HEK293T (cell line): ENCODE measurements at regions not wholly inside any gene's neighbourhood (a gene's known extent, or its start where the extent isn't known, plus 50 kb on each side); places are given as distances from the start of the nearest gene placed in this dataset.

Experiments
- CTCF ChIA-PET: fragments of 350-600 bp; formaldehyde crosslinking; extraction: SDS; loops from one replicate; lab custom pipeline; 2021; ENCODE audit warnings: antibody characterized with exemption, inconsistent platforms; lab: Yijun Ruan, JAX
- POLR2A ChIA-PET: fragments of 350-600 bp; formaldehyde crosslinking; extraction: SDS; loops from one replicate; lab custom pipeline; 2020; ENCODE audit warnings: antibody characterized with exemption, inconsistent platforms; lab: Yijun Ruan, JAX
- DNase-seq: peaks from one replicate; pipeline ENCODE4 v3.0.0; 2012; ENCODE audit warnings: mixed read lengths; ENCODE audit errors: extremely low spot score
- ARNT ChIP-seq: fragments of 450-650 bp; IDR thresholded peaks from 2 replicates; pipeline ENCODE4 v1.6.1; 2017; ENCODE audit warnings: mild to moderate bottlenecking
- BHLHE40 ChIP-seq: fragments of 450-650 bp; IDR thresholded peaks from 2 replicates; pipeline ENCODE4 v1.6.1; 2016; ENCODE audit warnings: mild to moderate bottlenecking, moderate library complexity, borderline replicate concordance
- CTBP1 ChIP-seq: fragments of 450-650 bp; IDR thresholded peaks from 2 replicates; pipeline ENCODE4 v1.6.1; 2016; ENCODE audit warnings: borderline replicate concordance
- ELF4 ChIP-seq: fragments of 450-650 bp; IDR thresholded peaks from 2 replicates; pipeline ENCODE4 v1.6.1; 2017; ENCODE audit warnings: antibody characterized with exemption
- FOXA1 ChIP-seq: fragments of 450-650 bp; IDR thresholded peaks from 2 replicates; pipeline ENCODE4 v1.6.1; 2016; ENCODE audit warnings: mild to moderate bottlenecking
- FOXK2 ChIP-seq: fragments of 450-650 bp; IDR thresholded peaks from 2 replicates; pipeline ENCODE4 v1.6.1; 2016; ENCODE audit warnings: mild to moderate bottlenecking
- FOXM1 ChIP-seq: fragments of 450-650 bp; IDR thresholded peaks from 2 replicates; pipeline ENCODE4 v1.6.1; 2017; ENCODE audit warnings: mild to moderate bottlenecking, borderline replicate concordance
- HDGF ChIP-seq: fragments of 450-650 bp; IDR thresholded peaks from 2 replicates; pipeline ENCODE4 v1.6.1; 2017; ENCODE audit warnings: antibody characterized with exemption, borderline replicate concordance
- L3MBTL2 ChIP-seq: fragments of 450-650 bp; conservative IDR thresholded peaks from 2 replicates; pipeline ENCODE4 v1.6.1; 2016; ENCODE audit warnings: mild to moderate bottlenecking
- LEF1 ChIP-seq: fragments of 450-650 bp; IDR thresholded peaks from 2 replicates; pipeline ENCODE4 v1.6.1; 2017; ENCODE audit warnings: mild to moderate bottlenecking, borderline replicate concordance
- NFRKB ChIP-seq: fragments of 450-650 bp; IDR thresholded peaks from 2 replicates; pipeline ENCODE4 v1.6.1; 2016; ENCODE audit warnings: mild to moderate bottlenecking, moderate library complexity
- PKNOX1 ChIP-seq: fragments of 450-650 bp; IDR thresholded peaks from 2 replicates; pipeline ENCODE4 v1.6.1; 2016
- SP1 ChIP-seq: fragments of 450-650 bp; IDR thresholded peaks from 2 replicates; pipeline ENCODE4 v1.6.1; 2017
- SUZ12 ChIP-seq: fragments of 450-650 bp; IDR thresholded peaks from 2 replicates; pipeline ENCODE4 v1.6.1; 2016; ENCODE audit warnings: mild to moderate bottlenecking
- TARDBP ChIP-seq: fragments of 450-650 bp; IDR thresholded peaks from 2 replicates; pipeline ENCODE4 v1.6.1; 2016
- ZNF384 ChIP-seq: fragments of 450-650 bp; IDR thresholded peaks from 2 replicates; pipeline ENCODE4 v1.6.1; 2016

- POLR2A ChIA-PET: no interaction called here
- CTCF ChIA-PET: no interaction called here
- TF ChIP-seq L3MBTL2: no peak
- no peak for DNase-seq
Observed at GRCh38 chr5:8949908-8950307, 596.0 kb downstream of the SEMA5A start.

DNA sequence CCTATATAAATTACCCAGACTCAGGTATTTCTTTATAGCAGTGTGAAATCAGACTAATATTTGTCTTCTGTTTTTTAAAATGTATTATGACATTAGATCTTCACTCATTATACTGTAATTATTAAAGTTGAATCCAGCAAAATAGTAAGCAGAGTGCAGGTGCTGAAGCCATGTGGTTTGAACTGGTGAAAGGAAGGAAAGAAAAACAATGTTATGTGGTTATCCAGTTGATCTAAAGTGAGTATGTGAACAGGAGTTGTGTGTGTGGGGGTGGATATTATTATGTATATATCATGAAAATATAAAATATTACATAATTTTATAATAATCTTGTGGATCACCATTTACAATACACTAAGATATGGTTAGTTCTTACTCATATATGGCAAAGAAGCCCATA lies 593.7 kb downstream of the SEMA5A start:
- DNase-seq: no peak
- ChIA-PET CTCF (no interaction called here), POLR2A (no interaction called here)
- TF ChIP-seq HDGF (no peak), FOXK2 (no peak), ARNT (no peak), TARDBP (no peak), PKNOX1 (no peak), NFRKB (no peak), ZNF384 (no peak), FOXA1 (no peak), CTBP1 (no peak), FOXM1 (no peak)

DNA sequence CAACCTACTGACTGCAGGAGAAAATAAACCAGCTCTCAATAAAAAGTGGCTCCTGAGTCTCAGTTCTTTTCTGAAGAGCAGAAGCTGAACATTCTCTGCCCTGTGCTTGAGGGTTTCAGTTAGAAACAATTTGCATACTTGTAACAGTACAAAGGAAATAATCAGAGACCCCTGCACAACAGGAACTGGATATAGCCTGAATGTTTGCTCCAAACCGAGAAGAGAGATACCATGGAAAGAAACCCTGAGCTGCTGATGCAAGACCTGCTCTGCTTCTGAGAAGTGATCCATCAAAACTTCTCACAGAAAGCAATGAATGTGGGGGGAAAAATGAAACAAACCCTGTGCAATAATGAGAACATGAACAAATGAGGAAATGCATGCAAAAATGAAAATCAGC lies 592.9 kb downstream of the SEMA5A start:
- no peak for DNase-seq
- ChIA-PET CTCF (no interaction called here), POLR2A (no interaction called here)
- no peak for TF ChIP-seq FOXA1
- TF ChIP-seq SUZ12: no peak
- TF ChIP-seq FOXM1: no peak
- TF ChIP-seq SP1: no peak
- TF ChIP-seq L3MBTL2: no peak
- no peak for TF ChIP-seq HDGF
- no peak for TF ChIP-seq BHLHE40
- no peak for TF ChIP-seq ELF4
- no peak for TF ChIP-seq PKNOX1

DNA sequence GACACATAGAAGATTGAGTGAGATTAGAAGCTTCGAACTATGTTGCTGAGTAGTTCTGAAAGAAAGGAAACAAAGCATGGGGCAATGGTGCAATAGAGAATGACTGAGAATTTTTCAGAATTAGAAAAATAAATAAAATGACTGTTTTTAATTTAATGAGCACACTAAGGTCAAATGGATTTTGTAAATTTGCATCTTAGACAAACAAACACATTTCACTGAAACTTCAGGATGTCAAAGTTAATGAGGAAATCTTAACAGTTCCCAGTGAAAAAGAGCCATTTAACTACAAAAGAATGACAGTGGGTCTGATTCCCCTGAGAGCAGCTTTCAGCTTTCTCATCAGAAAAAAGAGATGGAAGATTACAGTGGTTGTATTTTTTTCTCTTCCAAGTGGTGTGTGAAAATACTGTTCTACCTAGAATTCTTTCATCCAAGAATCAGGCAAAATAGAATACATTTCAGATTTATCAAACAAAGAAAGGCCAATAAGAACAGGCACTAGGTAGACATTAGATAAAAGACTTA lies 591.9 kb downstream of the SEMA5A start:
- no peak for TF ChIP-seq FOXA1
- no peak for TF ChIP-seq FOXM1
- no peak for TF ChIP-seq BHLHE40
- TF ChIP-seq CTBP1: no peak
- no peak for TF ChIP-seq SUZ12
- no peak for TF ChIP-seq TARDBP
- no peak for TF ChIP-seq FOXK2
- TF ChIP-seq ZNF384: no peak
- no peak for TF ChIP-seq LEF1
- TF ChIP-seq ELF4: no peak
- TF ChIP-seq HDGF: no peak
- no peak for TF ChIP-seq SP1
- TF ChIP-seq L3MBTL2: no peak
- no peak for TF ChIP-seq PKNOX1
- POLR2A ChIA-PET: no interaction called here
- CTCF ChIA-PET: no interaction called here
- no peak for DNase-seq

GRCh38 chr5:8954801-8955200 lies 591.1 kb downstream of the SEMA5A start:
- ChIA-PET CTCF (no interaction called here), POLR2A (no interaction called here)
- no peak for TF ChIP-seq TARDBP
- TF ChIP-seq CTBP1: no peak
- TF ChIP-seq FOXM1: no peak
- TF ChIP-seq PKNOX1: no peak
- TF ChIP-seq LEF1: no peak
- no peak for TF ChIP-seq L3MBTL2
- no peak for TF ChIP-seq ARNT
- TF ChIP-seq HDGF: no peak
- no peak for TF ChIP-seq FOXA1
- TF ChIP-seq ELF4: no peak
- TF ChIP-seq NFRKB: no peak
- TF ChIP-seq SUZ12: no peak
- no peak for TF ChIP-seq BHLHE40
- no peak for TF ChIP-seq ZNF384
- no peak for TF ChIP-seq SP1
- DNase-seq: no peak

DNA sequence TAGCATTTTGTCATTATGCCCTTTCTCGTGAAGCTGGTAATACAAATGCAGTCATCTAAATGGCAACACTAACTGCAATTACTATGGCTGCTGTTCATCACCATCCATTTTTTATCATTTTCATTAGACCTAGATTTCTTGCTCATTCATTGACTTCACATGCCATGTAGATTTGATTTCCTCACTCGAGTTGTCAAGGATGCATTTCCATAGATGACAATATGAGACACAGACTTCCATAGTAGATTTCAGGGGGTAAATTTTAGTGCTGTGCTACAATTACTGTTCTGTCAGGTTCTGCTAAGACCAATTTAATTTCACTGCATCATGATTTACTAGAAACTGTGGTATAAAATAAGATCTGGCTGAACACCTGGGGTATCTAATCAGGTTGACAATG lies 589.2 kb downstream of the SEMA5A start:
- no peak for DNase-seq
- POLR2A ChIA-PET: no interaction called here
- CTCF ChIA-PET: no interaction called here
- TF ChIP-seq ELF4 (no peak), SP1 (no peak), L3MBTL2 (no peak), SUZ12 (no peak), FOXK2 (no peak), CTBP1 (no peak), NFRKB (no peak), HDGF (no peak), ZNF384 (no peak), ARNT (no peak), FOXM1 (no peak), TARDBP (no peak), LEF1 (no peak), BHLHE40 (no peak), PKNOX1 (no peak)
